ENCODE measurements at regions not wholly inside any gene's neighbourhood (a gene's known extent, or its start where the extent isn't known, plus 50 kb on each side); places are given as distances from the start of the nearest gene placed in this dataset.

DNA sequence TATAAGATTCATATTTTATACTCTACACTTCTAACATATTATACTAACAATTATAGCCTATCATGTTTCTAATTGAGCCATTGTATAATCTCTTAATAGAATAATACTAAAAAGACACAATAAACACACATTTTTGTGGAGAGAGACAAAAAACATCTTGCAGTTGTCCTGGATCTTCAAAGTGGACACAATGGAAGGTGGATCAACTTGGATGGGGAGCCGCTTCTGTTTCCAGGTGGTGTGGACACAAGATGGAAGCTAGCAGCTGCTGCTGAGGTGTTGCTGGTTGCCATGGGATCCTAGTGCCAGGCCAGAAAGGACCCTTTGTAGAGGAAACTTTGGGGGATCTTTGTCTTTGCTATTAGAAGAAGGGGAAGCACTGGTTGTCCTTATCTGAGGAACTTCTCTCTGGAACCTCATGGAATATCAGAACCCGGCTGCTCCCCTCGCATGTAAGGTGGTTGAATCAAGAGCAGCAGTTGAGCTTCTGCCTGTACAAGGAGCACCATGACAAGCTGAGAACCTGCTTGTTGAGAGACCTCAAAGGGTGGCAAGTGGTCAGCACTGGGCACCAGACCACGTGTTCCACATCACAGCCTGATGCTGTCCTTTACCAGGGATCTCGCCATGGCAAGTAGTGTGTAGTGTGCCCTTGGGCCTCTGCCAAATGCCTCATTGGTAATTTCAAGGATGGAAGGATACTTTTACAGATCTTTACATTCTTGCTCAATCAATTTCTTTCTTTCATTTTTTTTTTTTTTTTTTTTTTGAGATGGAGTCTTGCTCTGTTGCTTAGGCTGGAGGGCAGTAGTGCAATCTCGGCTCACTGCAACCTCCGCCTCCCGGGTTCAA is 232.2 kb downstream of the MYCN start:
- TF ChIP-seq, protein P1, sequence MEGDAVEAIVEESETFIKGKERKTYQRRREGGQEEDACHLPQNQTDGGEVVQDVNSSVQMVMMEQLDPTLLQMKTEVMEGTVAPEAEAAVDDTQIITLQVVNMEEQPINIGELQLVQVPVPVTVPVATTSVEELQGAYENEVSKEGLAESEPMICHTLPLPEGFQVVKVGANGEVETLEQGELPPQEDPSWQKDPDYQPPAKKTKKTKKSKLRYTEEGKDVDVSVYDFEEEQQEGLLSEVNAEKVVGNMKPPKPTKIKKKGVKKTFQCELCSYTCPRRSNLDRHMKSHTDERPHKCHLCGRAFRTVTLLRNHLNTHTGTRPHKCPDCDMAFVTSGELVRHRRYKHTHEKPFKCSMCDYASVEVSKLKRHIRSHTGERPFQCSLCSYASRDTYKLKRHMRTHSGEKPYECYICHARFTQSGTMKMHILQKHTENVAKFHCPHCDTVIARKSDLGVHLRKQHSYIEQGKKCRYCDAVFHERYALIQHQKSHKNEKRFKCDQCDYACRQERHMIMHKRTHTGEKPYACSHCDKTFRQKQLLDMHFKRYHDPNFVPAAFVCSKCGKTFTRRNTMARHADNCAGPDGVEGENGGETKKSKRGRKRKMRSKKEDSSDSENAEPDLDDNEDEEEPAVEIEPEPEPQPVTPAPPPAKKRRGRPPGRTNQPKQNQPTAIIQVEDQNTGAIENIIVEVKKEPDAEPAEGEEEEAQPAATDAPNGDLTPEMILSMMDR (conservative IDR thresholded peaks at IDR 0.05 in 1 of 2, IDR thresholded peaks at IDR 0.05 in 1 of 2; ENCODE audit: extremely low read depth in 1 of 2, insufficient read depth in 1 of 2, low read depth in 1 of 2, low read length in 2 of 2) = no peak
- TF ChIP-seq EZH2 (IDR thresholded peaks at IDR 0.05; ENCODE audit: borderline replicate concordance, low read length) = no peak
